Thymus (tissue), 11 donors: ENCODE measurements at regions not wholly inside any gene's neighbourhood (a gene's known extent, or its start where the extent isn't known, plus 50 kb on each side); places are given as distances from the start of the nearest gene placed in this dataset.

ENCODE experiments used
- DNase-seq, 9 donors: peaks; one replicate each; pipeline ENCODE4 v3.0.0-alpha.2; 2013; ENCODE audit warnings: low spot score in 9 of 9, low read depth in 6 of 9, missing footprints in 1 of 9
- H3K27ac ChIP-seq, 2 donors: one replicate each; pipeline ENCODE4 v1.5.1; 2013; ENCODE audit warnings: control low read depth in 1 of 2, low read depth in 1 of 2, low read length in 1 of 2, mild to moderate bottlenecking in 1 of 2, moderate library complexity in 1 of 2
- H3K27me3 ChIP-seq, 2 donors: one replicate each; pipeline ENCODE4 v1.5.1; 2013; ENCODE audit warnings: low read length in 1 of 2; ENCODE audit not compliant: control insufficient read depth in 2 of 2, insufficient read depth in 1 of 2
- H3K36me3 ChIP-seq, 2 donors: one replicate each; pipeline ENCODE4 v1.5.1; 2013; ENCODE audit warnings: low read length in 1 of 2, mild to moderate bottlenecking in 1 of 2, moderate library complexity in 1 of 2; ENCODE audit not compliant: control insufficient read depth in 2 of 2, insufficient read depth in 2 of 2
- H3K4me1 ChIP-seq, 2 donors: one replicate each; pipeline ENCODE4 v1.5.1; 2013; ENCODE audit warnings: low read length in 2 of 2; ENCODE audit not compliant: control insufficient read depth in 2 of 2, insufficient read depth in 2 of 2
- H3K4me3 ChIP-seq, 2 donors: one replicate each; pipeline ENCODE4 v1.5.1; 2013; ENCODE audit warnings: low read length in 2 of 2, control low read depth in 1 of 2, mild to moderate bottlenecking in 1 of 2
- H3K9me3 ChIP-seq, 2 donors: one replicate each; pipeline ENCODE4 v1.5.1; 2013; ENCODE audit warnings: low read length in 1 of 2, mild to moderate bottlenecking in 1 of 2; ENCODE audit not compliant: control insufficient read depth in 2 of 2, insufficient read depth in 1 of 2
- WGBS: extraction: QIAGEN DNeasy Blood & Tissue Kit; methylation state at CpG from one replicate; pipeline ENCODE4 v1.1.7; 2013; 5-methylcytosine and 5-hydroxymethylcytosine counted together
- donor health status: healthy.

DNA sequence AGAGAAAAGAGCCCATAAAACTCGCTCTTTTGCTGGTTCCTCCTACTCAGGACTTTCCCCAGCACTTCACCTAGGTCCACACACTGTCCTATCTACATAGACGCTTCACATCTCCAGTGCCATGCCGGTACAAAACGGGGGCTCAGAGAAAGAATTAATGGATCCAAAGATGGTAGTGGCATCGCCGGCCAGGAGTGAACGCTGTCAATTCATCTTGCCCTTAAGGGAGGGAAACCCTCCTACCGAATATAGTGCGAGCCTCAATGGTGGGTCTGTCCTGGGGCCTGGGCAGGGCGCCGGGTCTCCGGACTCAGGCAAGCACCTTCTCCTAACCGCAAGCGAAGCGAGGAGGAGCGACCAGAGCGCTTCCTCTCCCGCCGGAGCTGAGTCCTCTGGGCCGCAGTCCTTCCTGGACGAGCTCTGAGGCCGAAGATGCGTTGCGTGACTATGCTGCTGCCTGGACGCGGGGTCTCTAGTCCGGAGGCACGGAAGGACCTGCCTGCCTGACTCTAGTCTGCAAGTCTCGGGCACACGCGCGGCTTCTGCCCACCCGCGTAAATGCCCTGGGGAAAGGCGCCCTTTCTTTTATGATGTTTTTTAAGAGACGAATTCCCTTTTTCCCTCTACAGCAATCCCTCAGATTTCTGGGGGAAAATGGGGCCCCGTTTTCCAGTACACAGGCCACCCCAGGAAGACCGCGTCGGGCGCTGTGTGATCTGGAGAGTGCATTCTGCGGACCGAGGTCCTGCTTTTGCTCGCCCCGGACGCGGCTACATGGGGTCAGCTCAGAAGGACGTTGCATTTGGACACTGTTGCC, 100.1 kb upstream of the PRDM1 start:
- Histone ChIP-seq H3K36me3 (no peaks in the 10 kb centered on the region), H3K9me3 (peaks cover 2 to 4% of the 10 kb centered on the region in 2 donors), H3K4me3 (no peak overlapping the region), H3K27ac (no peak overlapping the region), H3K4me1 (peaks cover 0 to 18% of the 10 kb centered on the region in 2 donors), H3K27me3 (peaks cover 75 to 99% of the 10 kb centered on the region in 2 donors)
- DNase-seq, result no peak
- WGBS, result 13% methylated on average over 48 of the region's 48 CpGs

DNA sequence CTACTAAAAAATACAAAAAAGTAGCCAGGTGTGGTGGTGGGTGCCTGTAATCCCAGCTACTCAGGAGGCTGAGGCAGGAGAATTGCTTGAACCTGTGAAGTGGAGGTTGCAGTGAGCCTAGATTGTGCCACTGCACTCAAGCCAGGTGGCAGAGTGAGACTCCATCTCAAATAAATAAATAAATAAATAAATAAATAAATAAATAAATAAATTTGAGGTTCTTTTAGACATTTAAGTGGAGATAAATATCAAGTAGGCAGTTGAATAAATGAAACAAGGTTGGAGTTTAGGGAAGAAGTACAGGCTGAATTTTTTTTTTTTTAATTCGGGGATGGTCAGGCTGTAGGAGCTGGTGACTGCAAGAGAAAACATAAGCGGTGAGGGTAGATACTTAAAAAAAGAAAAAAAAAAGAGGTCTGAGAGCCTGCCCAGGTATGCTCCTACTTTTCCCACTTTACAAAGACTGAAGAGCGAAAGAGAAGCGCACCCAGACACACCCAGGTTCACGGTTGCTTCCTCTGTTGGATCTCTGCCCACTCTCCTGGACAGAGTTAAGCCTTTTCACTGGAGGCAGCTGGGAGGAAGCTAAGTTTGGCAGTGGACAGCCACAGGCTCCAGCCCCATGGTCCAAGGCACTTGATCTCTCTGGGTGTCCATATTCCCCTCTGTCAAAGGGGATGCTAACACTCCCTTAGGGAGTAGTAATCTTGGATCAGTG, 100.9 kb upstream of the PRDM1 start:
- no peaks in the 10 kb centered on the region for H3K36me3 ChIP-seq
- peaks cover 0 to 19% of the 10 kb centered on the region in 2 donors for H3K4me1 ChIP-seq
- 55% methylated on average over 5 of the region's 5 CpGs for WGBS
- peaks cover 2 to 4% of the 10 kb centered on the region in 2 donors for H3K9me3 ChIP-seq
- H3K27ac ChIP-seq, result no peak overlapping the region
- H3K4me3 ChIP-seq, result no peak overlapping the region
- peaks cover 77 to 99% of the 10 kb centered on the region in 2 donors for H3K27me3 ChIP-seq
- DNase-seq, result no peak

DNA sequence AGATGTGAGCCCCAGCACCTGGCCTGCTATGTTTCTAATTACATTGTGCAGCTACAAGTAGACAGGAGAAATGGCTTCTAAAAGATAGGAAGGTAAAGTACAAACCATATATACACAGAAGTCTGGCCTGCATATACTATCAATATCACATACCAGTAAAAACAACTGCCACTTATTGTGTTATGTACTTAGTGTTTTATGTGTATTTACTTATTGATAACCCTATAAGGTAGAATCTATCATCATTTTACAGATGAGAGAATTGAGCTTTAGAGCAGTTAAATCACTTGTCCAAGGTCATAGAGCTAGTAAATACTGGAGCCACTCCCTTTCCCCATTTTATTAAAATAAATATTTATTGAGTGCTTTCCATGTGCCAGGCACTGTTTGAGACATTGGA, 102.4 kb upstream of the PRDM1 start:
- Histone ChIP-seq H3K27ac (no peak overlapping the region), H3K4me1 (peaks cover 0 to 19% of the 10 kb centered on the region in 2 donors), H3K27me3 (peaks cover 67 to 91% of the 10 kb centered on the region in 2 donors), H3K9me3 (peaks cover 2 to 4% of the 10 kb centered on the region in 2 donors), H3K36me3 (no peaks in the 10 kb centered on the region), H3K4me3 (no peak overlapping the region)
- DNase-seq, result no peak

DNA sequence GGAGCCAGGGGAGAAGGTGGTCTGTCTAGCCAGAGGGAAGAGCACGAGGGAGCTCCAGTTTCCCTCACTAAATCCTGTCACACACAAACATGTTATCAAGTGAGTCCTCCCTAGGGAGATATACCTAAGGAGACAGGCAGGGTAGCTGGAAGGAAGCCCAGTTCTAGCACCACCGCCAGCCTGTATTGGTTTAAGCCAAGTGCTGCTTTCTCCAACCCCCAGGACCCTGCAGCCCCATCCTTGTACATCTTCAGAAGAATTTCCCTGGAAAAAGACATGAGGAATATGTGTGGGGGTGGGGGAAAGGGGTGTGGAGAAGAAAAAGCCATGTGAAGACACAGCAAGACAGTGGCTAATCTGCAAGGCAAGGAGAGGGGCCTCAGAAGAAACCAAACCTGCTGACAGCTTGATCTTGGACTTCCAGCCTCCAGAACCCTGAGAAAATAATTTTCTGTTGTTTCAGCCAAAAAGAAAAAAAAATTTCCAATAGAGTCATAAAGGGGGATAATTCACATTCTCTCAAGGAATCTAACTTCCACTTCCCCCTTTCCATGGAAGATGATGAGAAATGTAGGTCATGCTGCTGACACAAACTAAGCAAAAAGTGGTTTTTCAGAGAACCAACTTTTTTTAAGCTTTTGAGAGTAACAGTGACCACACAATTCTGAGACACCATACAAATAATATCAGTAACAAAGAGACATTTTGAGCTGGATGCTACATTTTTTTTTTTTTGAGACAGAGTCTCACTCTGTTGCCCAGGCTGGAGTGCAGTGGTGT, 103.2 kb upstream of the PRDM1 start:
- H3K9me3 ChIP-seq, result peaks cover 2 to 4% of the 10 kb centered on the region in 2 donors
- H3K27me3 ChIP-seq, result peaks cover 63 to 83% of the 10 kb centered on the region in 2 donors

DNA sequence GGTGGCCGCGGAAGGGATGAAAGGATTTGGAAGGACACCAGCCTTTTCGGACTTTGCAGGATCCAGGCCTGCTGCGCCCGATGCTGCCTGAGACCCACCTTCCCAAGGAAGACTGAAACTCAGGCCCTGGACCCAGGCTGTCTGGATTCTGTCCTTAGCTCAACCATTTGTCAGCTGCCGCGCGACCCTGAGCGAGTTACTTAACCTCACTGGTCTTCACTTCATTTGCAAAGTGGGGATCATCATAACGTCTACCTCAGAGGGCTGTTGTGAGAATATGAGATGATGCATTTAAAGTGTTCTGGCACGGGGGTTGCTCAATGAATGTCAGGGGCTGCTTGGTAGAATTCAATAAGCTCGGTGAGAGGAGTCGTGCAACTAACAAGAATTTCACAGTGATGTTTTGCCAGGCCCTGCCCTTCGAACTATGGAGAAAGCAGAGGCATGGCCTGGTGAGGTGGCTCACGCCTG, 104.2 kb upstream of the PRDM1 start:
- peaks cover 0 to 19% of the 10 kb centered on the region in 2 donors for H3K4me1 ChIP-seq
- DNase-seq, result no peak
- peaks cover 54 to 73% of the 10 kb centered on the region in 2 donors for H3K27me3 ChIP-seq
- no peak overlapping the region for H3K4me3 ChIP-seq
- peaks cover 2 to 4% of the 10 kb centered on the region in 2 donors for H3K9me3 ChIP-seq
- H3K27ac ChIP-seq, result no peak overlapping the region
- H3K36me3 ChIP-seq, result no peaks in the 10 kb centered on the region
- 68% methylated on average over 15 of the region's 15 CpGs for WGBS

More for the DNA sequence above, 103.2 kb upstream of the PRDM1 start:
- Histone ChIP-seq H3K4me1 (peaks cover 0 to 19% of the 10 kb centered on the region in 2 donors), H3K27ac (no peak overlapping the region), H3K36me3 (no peaks in the 10 kb centered on the region), H3K4me3 (no peak overlapping the region)
- no peak for DNase-seq
- 86% methylated on average over 2 of the region's 2 CpGs for WGBS

DNA sequence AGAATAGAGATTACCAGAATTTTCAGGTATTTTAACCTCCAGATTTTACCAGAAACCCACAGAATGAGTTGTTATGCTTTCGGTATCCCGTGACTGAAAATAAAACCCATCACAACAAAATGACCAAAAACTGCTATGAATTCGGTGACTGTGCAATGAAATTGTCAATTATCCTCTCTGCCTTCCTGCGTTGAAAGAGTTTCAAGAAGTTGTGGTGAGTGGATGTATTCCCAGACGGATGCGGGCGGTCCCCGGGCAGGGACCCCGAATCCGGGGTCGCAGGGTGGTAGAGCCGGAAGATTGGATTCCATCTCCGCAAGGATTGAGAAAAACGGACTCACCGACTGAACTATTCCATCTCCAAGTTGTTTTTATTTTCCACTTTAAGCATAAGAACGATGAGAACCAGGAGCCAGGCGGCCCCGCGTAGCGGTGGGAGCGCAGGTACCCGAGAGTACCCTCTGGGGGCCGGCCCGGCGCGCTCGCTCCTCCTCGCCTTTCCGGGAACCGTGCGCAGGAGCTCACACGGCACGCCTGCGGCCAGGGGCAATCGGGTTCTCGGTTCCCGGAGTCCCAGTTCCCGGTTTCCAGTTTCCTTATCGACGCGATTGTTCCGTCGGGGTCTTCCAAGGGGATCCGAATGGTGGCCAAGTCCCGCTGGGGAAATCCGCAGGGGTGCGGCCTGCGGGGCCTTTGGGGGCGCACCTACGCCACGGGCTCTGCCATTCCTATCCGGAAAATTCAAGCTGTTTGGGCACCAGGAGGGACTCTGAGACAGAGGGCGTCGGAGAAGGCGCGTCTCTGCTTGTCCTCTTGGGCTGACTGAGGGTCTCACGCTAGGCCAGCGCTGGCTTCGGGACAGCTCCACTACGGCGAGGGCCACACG, 104.9 kb upstream of the PRDM1 start:
- Histone ChIP-seq H3K9me3 (peaks cover 2 to 4% of the 10 kb centered on the region in 2 donors), H3K4me3 (peak overlapping the region in 1 of 2 donors; percentile 11), H3K27ac (no peak overlapping the region), H3K4me1 (peaks cover 0 to 16% of the 10 kb centered on the region in 2 donors), H3K36me3 (no peaks in the 10 kb centered on the region), H3K27me3 (peaks cover 47 to 68% of the 10 kb centered on the region in 2 donors)
- peak in 1 of 9 donors; percentile 30 for DNase-seq
- 9% methylated on average over 62 of the region's 62 CpGs for WGBS

DNA sequence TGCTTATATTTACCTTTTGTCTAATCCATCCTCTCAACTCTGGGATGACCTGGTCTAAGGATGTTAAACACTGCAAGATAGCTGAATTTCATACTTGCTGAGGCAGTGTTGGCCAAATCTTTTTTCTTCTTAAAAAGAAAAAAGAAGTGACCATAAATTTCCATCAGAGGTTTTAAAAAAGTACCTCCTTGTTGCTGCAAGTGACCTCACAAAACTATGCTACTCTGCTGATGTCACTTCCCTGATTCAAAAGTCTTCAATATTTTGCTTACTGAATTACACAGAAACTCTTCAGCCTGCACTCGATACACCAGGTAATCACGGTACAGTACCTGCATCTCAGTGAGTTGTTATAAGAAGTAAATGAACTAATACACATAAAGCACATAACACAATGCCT, 107.2 kb upstream of the PRDM1 start:
- no peak for DNase-seq
- 98% methylated on average over 2 of the region's 2 CpGs for whole genome bisulfite sequencing
- Histone ChIP-seq H3K4me3 (no peak overlapping the region), H3K9me3 (peaks cover 0 to 2% of the 10 kb centered on the region in 2 donors), H3K36me3 (no peaks in the 10 kb centered on the region), H3K27me3 (peaks cover 29 to 45% of the 10 kb centered on the region in 2 donors), H3K27ac (no peak overlapping the region), H3K4me1 (peaks cover 0 to 8% of the 10 kb centered on the region in 2 donors)

DNA sequence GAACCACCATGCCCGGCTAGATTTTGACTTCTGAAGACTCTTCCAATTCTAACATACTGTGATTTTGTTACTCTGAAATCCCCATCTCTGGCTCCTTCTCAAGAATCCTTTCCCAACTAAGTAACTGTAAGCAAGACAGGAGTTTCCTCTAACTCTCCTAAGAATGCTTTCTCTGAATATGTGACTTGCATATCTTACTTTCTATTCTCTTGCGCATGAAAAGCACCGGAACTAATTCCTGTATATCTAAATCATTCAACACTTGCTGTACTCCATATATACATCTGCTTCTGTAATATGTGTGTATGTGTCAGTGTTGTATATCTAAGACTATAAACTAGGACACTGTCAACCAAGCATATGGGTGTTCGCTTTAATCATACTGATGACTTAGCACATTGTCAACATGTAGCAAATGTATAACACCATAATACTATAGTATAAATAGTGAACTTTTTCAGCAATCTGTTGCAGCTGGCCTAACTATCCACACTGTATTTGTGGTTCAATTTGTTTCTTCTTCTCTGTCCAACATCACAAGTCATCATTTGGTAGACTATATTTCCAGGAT, 108.1 kb upstream of the PRDM1 start:
- Histone ChIP-seq H3K4me1 (peaks cover 0 to 8% of the 10 kb centered on the region in 2 donors), H3K27me3 (peaks cover 23 to 36% of the 10 kb centered on the region in 2 donors), H3K9me3 (peaks cover 0 to 2% of the 10 kb centered on the region in 2 donors), H3K36me3 (no peaks in the 10 kb centered on the region), H3K4me3 (no peak overlapping the region), H3K27ac (no peak overlapping the region)
- no peak for DNase-seq
- WGBS, result 96% methylated on average over 4 of the region's 4 CpGs
